Activated CD4-positive, alpha-beta memory T cell treated with anti-CD3 and anti-CD28 coated beads, Interleukin-2, amount 10 ng/mL, durations not matched to agents 7 days and 5 days (primary cell): ENCODE measurements at regions not wholly inside any gene's neighbourhood (a gene's known extent, or its start where the extent isn't known, plus 50 kb on each side); places are given as distances from the start of the nearest gene placed in this dataset.

Experiments
- CTCF ChIA-PET: fragments of 350-600 bp; sonication (Branson Sonifier 250); formaldehyde crosslinking; loops from one replicate; lab custom pipeline; 2021; ENCODE audit warnings: antibody characterized with exemption, inconsistent platforms; lab: Charles Lee
- POLR2A ChIA-PET: fragments of 350-600 bp; sonication (Branson Sonifier 250); formaldehyde crosslinking; loops from one replicate; lab custom pipeline; 2021; ENCODE audit warnings: antibody characterized with exemption; lab: Charles Lee
- DNase-seq: peaks from one replicate; pipeline ENCODE4 v3.0.0-alpha.2; 2020
- H3K27ac Mint-ChIP-seq: one replicate; pipeline ENCODE4 v1.8.0; 2021; ENCODE audit warnings: mild to moderate bottlenecking, mixed read lengths
- H3K27me3 Mint-ChIP-seq: one replicate; pipeline ENCODE4 v1.8.0; 2021; ENCODE audit warnings: mixed read lengths
- H3K36me3 Mint-ChIP-seq: one replicate; pipeline ENCODE4 v1.8.0; 2021; ENCODE audit warnings: low read depth, mixed read lengths
- H3K4me1 Mint-ChIP-seq: one replicate; pipeline ENCODE4 v1.8.0; 2021; ENCODE audit warnings: mixed read lengths
- H3K4me3 Mint-ChIP-seq: one replicate; pipeline ENCODE4 v1.8.0; 2021; ENCODE audit warnings: mild to moderate bottlenecking, mixed read lengths
- H3K9me3 Mint-ChIP-seq: one replicate; pipeline ENCODE4 v1.8.0; 2021; ENCODE audit warnings: mixed read lengths

DNA sequence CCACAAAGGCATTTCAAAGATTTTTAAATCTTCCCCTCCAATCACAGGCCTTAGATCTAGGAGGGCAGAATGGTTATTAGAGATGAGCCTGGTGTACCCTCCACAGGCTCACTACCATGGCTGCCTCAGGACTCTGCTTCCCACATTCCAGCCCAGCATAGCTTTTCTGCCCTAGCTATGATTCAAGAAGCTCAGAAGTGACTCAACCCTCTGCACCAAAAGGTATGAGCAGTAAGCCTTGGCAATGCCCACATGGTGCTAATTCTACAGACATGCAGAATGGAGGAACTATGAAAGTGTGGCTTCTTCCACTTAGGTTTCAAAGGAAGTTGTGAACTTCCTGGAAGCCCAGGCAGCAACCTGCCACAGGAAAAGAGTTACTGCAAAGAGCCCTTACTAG is 786.2 kb downstream of the SLITRK6 start:
- POLR2A ChIA-PET: no interaction called here
- Mint-ChIP-seq H3K4me3 (no peak overlapping the region), H3K27me3 (no peaks in the 10 kb centered on the region), H3K36me3 (no peaks in the 10 kb centered on the region), H3K9me3 (peaks cover 6% of the 10 kb centered on the region), H3K27ac (no peak overlapping the region), H3K4me1 (no peaks in the 10 kb centered on the region)
- CTCF ChIA-PET: no interaction called here
- no peak for DNase-seq

DNA sequence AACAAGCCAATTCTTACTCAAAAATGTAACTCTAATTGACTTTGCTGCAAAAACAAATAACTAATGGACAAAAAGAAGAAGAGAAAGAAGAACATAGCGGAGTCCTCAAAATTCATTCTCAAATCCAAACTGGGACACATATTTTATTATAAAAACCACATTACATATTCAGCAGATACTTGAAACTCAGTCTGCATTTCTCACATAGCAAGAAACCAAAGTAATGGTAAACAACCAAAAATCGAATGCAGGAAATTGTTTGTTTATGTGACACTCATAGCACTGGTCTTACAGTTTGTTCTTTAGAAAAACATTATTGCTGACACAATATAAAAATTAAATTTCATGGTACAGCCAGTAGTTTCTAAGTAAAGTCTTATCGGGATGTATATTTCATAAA is 789.8 kb downstream of the SLITRK6 start:
- POLR2A ChIA-PET: no interaction called here
- Mint-ChIP-seq H3K36me3 (no peaks in the 10 kb centered on the region), H3K27me3 (no peaks in the 10 kb centered on the region), H3K4me3 (no peak overlapping the region), H3K27ac (no peak overlapping the region), H3K9me3 (peaks cover 6% of the 10 kb centered on the region), H3K4me1 (no peaks in the 10 kb centered on the region)
- CTCF ChIA-PET: no interaction called here
- DNase-seq: no peak

DNA sequence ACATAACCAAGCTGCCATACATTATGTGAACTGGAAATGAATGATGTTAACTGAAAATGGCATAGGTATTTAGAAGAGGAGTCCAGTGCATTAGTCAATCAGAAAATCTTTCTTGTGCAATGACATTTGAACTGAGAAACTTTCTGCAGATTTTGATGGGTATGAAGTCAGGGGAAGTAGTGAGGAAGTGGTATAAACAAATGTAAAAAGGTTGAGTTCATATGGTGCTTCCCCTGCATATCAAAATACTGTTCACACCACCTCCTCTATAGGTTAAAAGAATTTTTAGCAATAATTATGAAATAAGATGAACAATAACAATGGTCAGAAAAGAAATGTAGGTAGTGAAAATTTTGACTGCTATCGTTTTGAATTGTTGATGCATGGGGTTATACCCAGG is 800.0 kb downstream of the SLITRK6 start:
- no peak for DNase-seq
- Mint-ChIP-seq H3K27me3 (no peaks in the 10 kb centered on the region), H3K9me3 (peaks cover 2% of the 10 kb centered on the region), H3K4me1 (no peaks in the 10 kb centered on the region), H3K4me3 (no peak overlapping the region), H3K27ac (no peak overlapping the region), H3K36me3 (no peaks in the 10 kb centered on the region)
- ChIA-PET CTCF (no interaction called here), POLR2A (no interaction called here)

DNA sequence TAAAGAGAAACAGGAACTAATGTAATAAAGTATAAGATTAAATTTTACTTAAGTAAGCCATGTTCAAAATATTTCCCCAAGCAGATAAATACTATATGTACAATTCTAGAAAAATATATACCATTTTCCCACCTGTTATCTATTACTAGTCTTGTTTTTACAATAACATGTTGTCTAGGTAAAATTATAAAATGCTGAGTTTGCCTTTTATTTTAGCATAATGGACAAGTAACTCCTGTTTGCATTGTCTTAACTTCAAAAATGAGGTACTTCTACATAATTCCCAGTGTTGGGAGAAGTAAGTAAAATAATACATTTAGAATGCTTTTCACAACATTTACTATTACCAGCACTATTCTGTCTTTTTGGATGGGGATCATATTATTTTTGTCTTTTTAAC is 800.5 kb downstream of the SLITRK6 start:
- H3K4me3 Mint-ChIP-seq: no peak overlapping the region
- H3K27ac Mint-ChIP-seq: no peak overlapping the region
- H3K27me3 Mint-ChIP-seq: no peaks in the 10 kb centered on the region
- H3K4me1 Mint-ChIP-seq: no peaks in the 10 kb centered on the region
- ChIA-PET CTCF (no interaction called here), POLR2A (no interaction called here)
- DNase-seq: no peak
- H3K36me3 Mint-ChIP-seq: no peaks in the 10 kb centered on the region
- H3K9me3 Mint-ChIP-seq: peaks cover 2% of the 10 kb centered on the region

DNA sequence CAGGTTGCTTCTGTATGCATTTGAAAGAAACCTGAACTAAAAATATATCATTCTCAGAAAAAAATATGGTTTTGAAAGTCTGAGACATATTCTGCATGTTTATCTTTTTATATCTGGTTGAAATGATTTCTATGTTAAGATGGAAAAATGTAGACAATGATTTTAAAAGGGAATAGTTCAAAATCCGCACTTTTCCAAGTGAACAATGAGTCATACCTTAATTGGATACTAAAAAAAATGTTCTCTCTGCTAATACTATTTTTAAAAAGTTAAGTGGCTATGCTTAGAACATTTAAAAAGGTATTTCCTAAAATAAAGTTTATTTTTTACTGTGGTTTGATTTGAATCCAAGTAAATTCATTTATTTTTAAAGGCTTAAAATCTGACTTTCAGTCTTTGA is 801.4 kb downstream of the SLITRK6 start:
- Mint-ChIP-seq H3K27ac (no peak overlapping the region), H3K9me3 (peaks cover 2% of the 10 kb centered on the region), H3K36me3 (no peaks in the 10 kb centered on the region), H3K27me3 (no peaks in the 10 kb centered on the region), H3K4me3 (no peak overlapping the region), H3K4me1 (no peaks in the 10 kb centered on the region)
- DNase-seq: no peak
- POLR2A ChIA-PET: no interaction called here
- CTCF ChIA-PET: no interaction called here

DNA sequence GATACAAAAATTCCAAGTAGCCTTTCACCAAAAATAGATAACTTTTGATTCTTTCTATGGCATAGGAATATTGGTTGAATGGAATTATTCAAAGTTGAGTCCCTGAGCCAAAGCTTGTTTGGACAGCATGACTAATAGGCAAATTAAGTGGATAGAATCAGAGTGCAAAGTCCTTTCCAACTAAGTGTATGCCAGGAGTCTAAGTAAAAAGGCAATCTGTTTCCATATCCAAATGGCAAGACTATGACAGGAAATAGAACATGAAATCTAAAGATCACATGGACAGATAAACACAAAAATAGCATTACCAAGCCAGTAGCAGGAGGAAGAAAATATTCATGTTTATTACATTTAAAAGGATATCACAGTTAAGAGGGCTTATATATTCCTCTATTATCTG is 804.6 kb downstream of the SLITRK6 start:
- ChIA-PET CTCF (no interaction called here), POLR2A (no interaction called here)
- no peak for DNase-seq
- Mint-ChIP-seq H3K27ac (no peak overlapping the region), H3K36me3 (no peaks in the 10 kb centered on the region), H3K27me3 (no peaks in the 10 kb centered on the region), H3K4me1 (no peaks in the 10 kb centered on the region), H3K9me3 (peaks cover 2% of the 10 kb centered on the region), H3K4me3 (no peak overlapping the region)

DNA sequence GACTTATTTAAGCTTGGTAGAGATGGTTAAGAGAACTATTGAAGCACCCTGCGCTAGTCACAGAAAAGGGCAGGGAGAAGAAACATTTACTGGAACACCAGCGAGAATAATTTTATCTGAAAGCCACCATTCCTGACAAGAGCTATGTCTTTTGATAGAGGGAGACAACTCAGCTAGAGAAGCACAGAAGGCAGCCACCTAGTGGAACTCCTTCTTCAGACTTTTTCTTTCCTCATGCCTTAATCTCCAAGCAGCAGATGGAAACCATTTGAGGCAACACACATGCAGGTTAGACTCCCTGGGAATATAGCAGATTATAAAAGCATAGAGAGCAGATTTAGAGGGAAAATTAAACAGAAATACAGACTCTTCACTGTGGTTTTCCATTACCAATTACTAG is 813.4 kb downstream of the SLITRK6 start:
- no peak for DNase-seq
- Mint-ChIP-seq H3K36me3 (no peaks in the 10 kb centered on the region), H3K4me1 (no peaks in the 10 kb centered on the region), H3K27ac (no peak overlapping the region), H3K27me3 (no peaks in the 10 kb centered on the region), H3K9me3 (no peaks in the 10 kb centered on the region), H3K4me3 (no peak overlapping the region)
- ChIA-PET CTCF (no interaction called here), POLR2A (no interaction called here)

DNA sequence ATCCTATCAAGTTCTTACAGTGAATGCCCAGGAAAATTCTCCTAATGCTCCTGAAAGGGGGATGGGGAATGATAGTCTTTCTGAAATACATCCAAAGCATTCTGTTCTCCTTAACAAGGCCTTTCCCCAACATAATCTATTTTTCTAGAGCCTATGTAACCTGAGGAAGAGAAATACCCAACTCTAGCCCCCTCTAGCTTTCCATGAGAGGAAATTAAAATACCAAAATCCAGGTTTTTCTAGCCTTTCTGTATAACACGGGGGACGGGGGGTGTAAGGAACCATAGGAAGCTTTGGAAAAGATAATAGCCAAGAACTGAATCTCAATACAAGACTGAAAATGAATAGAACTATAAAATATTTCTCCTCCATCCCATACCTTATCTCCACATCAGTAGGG is 815.9 kb downstream of the SLITRK6 start:
- ChIA-PET CTCF (no interaction called here), POLR2A (no interaction called here)
- no peak overlapping the region for H3K4me3 Mint-ChIP-seq
- no peak overlapping the region for H3K27ac Mint-ChIP-seq
- H3K36me3 Mint-ChIP-seq: no peaks in the 10 kb centered on the region
- no peaks in the 10 kb centered on the region for H3K27me3 Mint-ChIP-seq
- H3K4me1 Mint-ChIP-seq: no peaks in the 10 kb centered on the region
- no peaks in the 10 kb centered on the region for H3K9me3 Mint-ChIP-seq
- no peak for DNase-seq

DNA sequence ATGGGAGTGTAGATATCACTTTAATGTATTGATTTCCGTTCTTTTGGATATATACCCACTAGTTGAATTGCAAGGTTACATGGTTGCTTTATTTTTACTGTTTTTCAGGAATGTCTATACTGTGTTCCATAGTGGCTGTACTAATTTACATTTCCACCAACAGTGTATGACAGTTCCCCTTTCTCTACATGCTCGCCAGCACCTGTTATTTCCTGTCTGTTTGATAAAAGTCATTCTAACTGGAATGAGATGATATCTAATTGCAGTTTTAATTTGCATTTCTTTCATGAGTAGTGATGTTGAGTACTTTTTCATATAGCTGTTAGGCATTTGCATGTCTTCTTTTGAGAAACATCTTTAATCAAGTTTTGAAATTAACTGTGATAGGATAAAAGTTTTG is 818.6 kb downstream of the SLITRK6 start:
- DNase-seq: no peak
- H3K36me3 Mint-ChIP-seq: no peaks in the 10 kb centered on the region
- no peak overlapping the region for H3K27ac Mint-ChIP-seq
- H3K4me1 Mint-ChIP-seq: no peaks in the 10 kb centered on the region
- H3K9me3 Mint-ChIP-seq: no peaks in the 10 kb centered on the region
- ChIA-PET CTCF (no interaction called here), POLR2A (no interaction called here)
- H3K4me3 Mint-ChIP-seq: no peak overlapping the region
- H3K27me3 Mint-ChIP-seq: no peaks in the 10 kb centered on the region

DNA sequence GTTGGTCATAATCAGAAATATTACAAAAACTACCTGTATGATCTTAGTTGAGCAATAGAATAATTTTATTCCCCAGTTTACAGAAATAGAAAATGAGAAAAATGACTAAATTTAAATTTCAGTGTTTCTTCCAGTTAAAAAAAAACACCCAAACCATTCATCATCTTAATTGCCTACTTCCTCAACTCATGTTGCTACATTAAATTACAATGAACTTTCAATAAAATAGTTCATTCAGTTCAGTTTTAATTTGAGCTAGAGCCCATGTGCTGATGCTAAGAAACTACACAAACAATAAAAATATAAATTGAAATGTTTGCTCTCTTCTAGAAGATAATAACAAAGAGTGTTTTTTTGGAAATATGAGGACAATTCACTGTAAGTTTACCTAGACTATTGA is 820.4 kb downstream of the SLITRK6 start:
- H3K36me3 Mint-ChIP-seq: no peaks in the 10 kb centered on the region
- no peaks in the 10 kb centered on the region for H3K4me1 Mint-ChIP-seq
- CTCF ChIA-PET: no interaction called here
- no peak for DNase-seq
- H3K27me3 Mint-ChIP-seq: no peaks in the 10 kb centered on the region
- POLR2A ChIA-PET: no interaction called here
- no peaks in the 10 kb centered on the region for H3K9me3 Mint-ChIP-seq
- H3K4me3 Mint-ChIP-seq: no peak overlapping the region
- no peak overlapping the region for H3K27ac Mint-ChIP-seq

DNA sequence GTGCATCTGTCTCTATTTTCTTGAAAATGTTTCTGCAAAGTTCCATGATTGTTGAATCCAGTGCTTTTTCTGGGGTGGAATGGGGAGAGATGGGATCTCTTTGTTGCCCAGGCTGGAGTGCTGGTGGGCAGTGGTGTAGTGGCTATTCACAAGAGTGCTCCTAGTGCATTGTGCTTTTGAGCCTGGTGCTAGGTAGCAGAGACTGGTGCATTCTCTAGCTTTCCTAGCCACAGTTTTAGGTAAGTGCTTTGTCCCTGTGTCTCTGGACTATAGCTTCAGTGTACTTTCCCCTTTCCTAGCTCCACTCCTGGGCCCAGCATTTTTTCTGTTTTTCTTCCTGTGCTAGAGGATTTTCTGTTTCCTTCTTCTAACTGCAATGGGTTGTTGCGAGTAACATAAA is 825.6 kb downstream of the SLITRK6 start:
- Mint-ChIP-seq H3K4me3 (no peak overlapping the region), H3K4me1 (no peaks in the 10 kb centered on the region), H3K9me3 (no peaks in the 10 kb centered on the region), H3K27me3 (no peaks in the 10 kb centered on the region), H3K27ac (no peak overlapping the region), H3K36me3 (no peaks in the 10 kb centered on the region)
- DNase-seq: no peak
- ChIA-PET POLR2A (no interaction called here), CTCF (no interaction called here)

DNA sequence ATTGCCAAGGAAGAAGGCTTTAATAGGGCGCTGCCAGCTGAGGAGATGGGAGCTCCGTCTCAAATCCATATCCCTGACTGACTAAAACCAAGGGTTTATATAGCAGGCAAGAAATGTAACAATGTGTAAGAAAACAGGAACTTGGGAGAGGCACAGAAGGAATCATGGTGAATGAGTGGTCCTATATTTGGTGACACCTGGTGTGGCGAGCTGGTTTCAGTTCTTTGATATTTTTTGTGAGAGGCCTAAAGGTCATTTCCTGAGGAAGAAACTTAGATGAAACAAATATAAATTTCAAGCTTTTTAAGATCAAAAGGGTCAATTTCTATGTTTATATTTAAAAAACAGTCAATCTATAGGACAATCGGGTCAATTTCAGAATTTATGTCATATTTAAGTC is 826.3 kb downstream of the SLITRK6 start:
- POLR2A ChIA-PET: no interaction called here
- Mint-ChIP-seq H3K27me3 (no peaks in the 10 kb centered on the region), H3K27ac (no peak overlapping the region), H3K9me3 (no peaks in the 10 kb centered on the region), H3K36me3 (no peaks in the 10 kb centered on the region), H3K4me3 (no peak overlapping the region), H3K4me1 (no peaks in the 10 kb centered on the region)
- no peak for DNase-seq
- CTCF ChIA-PET: no interaction called here

DNA sequence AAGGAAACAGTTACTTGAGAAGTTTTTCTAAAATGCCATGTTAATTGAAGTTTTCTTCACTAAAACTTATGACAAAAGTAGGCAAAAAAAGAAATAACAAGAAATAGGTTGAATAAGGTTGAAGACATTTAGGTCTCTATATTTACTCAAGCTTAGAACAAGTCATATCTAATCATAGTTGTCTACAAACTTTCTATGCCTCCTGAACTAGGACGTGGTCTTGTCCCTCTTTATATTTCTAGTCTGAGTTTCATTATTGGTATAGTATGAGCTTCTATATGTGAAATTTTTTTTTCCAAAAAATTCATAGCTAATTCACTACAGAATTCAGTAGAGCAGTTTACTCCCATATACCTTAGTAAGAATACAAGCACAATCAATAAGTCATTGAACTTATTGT is 836.4 kb downstream of the SLITRK6 start:
- H3K4me3 Mint-ChIP-seq: no peak overlapping the region
- H3K9me3 Mint-ChIP-seq: no peaks in the 10 kb centered on the region
- POLR2A ChIA-PET: no interaction called here
- DNase-seq: no peak
- H3K27me3 Mint-ChIP-seq: no peaks in the 10 kb centered on the region
- no peaks in the 10 kb centered on the region for H3K4me1 Mint-ChIP-seq
- no peaks in the 10 kb centered on the region for H3K36me3 Mint-ChIP-seq
- CTCF ChIA-PET: no interaction called here
- H3K27ac Mint-ChIP-seq: no peak overlapping the region

DNA sequence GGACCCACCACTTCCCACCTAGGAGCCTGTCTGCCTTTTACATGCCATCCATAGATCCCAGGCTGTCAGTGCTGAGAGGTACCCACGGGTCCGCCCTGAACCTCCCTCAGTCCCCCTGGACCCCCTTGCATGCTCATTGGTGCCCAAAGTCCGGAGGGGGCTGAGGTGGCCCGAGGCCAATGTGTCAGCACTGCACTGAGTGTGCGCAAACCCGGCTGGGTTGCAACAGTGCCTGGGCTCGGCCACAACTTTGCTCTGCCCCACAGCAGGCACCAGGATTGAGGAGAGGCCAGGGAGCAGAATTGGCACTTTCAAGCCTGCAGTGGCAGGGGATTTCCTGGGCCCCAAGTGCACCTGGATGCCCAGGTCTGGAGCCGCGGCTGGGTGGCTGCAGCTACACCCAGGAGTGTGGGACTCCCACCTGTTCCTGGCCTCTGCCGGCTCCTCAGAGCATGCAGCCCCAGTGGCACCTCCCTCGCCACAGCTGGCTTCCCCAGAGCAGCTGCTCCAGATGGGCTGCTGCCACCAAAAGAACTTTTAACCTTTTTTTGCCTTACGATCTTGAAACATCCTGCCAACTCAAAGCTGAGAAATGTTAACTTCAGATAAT is 837.0 kb downstream of the SLITRK6 start:
- ChIA-PET CTCF (no interaction called here), POLR2A (no interaction called here)
- no peaks in the 10 kb centered on the region for H3K4me1 Mint-ChIP-seq
- H3K4me3 Mint-ChIP-seq: no peak overlapping the region
- no peak overlapping the region for H3K27ac Mint-ChIP-seq
- H3K36me3 Mint-ChIP-seq: no peaks in the 10 kb centered on the region
- H3K27me3 Mint-ChIP-seq: no peaks in the 10 kb centered on the region
- DNase-seq: no peak
- no peaks in the 10 kb centered on the region for H3K9me3 Mint-ChIP-seq
